BJ (cell line): ENCODE measurements at regions not wholly inside any gene's neighbourhood (a gene's known extent, or its start where the extent isn't known, plus 50 kb on each side); places are given as distances from the start of the nearest gene placed in this dataset.

ENCODE experiments used
- CTCF ChIA-PET: fragments of 350-600 bp; formaldehyde crosslinking; extraction: SDS; loops from one replicate; lab custom pipeline; 2021; ENCODE audit warnings: antibody characterized with exemption, inconsistent platforms; lab: Yijun Ruan, JAX
- POLR2A ChIA-PET: fragments of 300-600 bp; sonication (Branson Sonifier 250); formaldehyde crosslinking; extraction: SDS; loops from one replicate; lab custom pipeline; 2021; ENCODE audit warnings: antibody characterized with exemption; lab: Charles Lee
- DNase-seq: peaks from one replicate; pipeline ENCODE4 v3.0.0-alpha.2; 2011; ENCODE audit warnings: low read depth
- H3K27me3 ChIP-seq: 2 replicates; pipeline ENCODE4 v1.6.0; 2011; ENCODE audit warnings: low read length; ENCODE audit not compliant: control insufficient read depth, insufficient read depth
- H3K36me3 ChIP-seq: 2 replicates; pipeline ENCODE4 v1.5.1; 2011; ENCODE audit warnings: low read length; ENCODE audit not compliant: control insufficient read depth, insufficient read depth
- H3K4me3 ChIP-seq: 2 replicates; pipeline ENCODE4 v1.5.1; 2011; ENCODE audit warnings: low read depth, mild to moderate bottlenecking, control low read depth, low read length
- TF ChIP-seq, protein P1 (sequence below): IDR thresholded peaks from 2 replicates; pipeline ENCODE4 v1.5.1; 2011; ENCODE audit warnings: low read depth, mild to moderate bottlenecking, control low read depth, inconsistent platforms, low read length, moderate library complexity; ENCODE audit not compliant: insufficient read depth

DNA sequence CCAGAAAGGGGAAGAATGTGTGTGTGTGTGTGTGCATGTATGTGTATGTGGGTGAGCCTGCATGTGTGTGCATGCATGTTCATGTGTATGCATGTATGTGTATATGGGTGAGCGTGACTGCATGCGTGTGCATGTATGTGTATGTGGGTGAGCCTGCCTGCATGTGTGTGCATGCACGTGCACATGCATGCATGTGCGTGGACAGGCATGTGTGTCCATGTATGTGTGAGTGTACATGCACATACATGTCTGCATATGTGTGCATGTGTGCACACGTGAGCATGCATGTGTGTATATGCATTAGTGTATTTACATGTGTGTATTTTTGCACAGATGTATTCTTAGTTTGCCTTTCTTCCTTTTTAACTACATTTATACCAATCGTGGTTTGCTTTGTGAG lies 601.5 kb downstream of the QKI start:
- ChIA-PET POLR2A (no interaction called here), CTCF (no interaction called here)
- TF ChIP-seq, protein P1, sequence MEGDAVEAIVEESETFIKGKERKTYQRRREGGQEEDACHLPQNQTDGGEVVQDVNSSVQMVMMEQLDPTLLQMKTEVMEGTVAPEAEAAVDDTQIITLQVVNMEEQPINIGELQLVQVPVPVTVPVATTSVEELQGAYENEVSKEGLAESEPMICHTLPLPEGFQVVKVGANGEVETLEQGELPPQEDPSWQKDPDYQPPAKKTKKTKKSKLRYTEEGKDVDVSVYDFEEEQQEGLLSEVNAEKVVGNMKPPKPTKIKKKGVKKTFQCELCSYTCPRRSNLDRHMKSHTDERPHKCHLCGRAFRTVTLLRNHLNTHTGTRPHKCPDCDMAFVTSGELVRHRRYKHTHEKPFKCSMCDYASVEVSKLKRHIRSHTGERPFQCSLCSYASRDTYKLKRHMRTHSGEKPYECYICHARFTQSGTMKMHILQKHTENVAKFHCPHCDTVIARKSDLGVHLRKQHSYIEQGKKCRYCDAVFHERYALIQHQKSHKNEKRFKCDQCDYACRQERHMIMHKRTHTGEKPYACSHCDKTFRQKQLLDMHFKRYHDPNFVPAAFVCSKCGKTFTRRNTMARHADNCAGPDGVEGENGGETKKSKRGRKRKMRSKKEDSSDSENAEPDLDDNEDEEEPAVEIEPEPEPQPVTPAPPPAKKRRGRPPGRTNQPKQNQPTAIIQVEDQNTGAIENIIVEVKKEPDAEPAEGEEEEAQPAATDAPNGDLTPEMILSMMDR: no peak
- Histone ChIP-seq H3K4me3 (no peak overlapping the region), H3K27me3 (no peaks in the 10 kb centered on the region), H3K36me3 (no peaks in the 10 kb centered on the region)
- no peak for DNase-seq

DNA sequence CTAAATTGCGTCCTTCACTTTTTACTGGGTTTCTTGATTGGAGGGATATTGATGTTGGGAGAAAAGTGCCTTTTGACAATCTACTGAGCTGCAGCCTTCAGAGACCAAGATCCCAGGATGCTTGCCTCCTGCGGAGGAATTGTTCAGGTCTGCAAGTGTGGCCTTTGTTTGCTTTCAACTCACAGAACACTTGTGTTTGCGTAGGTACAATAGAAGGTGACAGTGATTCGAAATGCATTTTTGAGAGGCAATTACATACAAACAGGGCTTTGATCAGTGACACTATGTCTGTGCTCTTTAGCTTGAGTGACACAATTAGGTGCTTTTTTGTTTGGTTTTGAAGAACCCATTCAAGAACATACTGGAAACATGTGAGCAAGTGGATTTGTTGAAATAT lies 600.6 kb downstream of the QKI start:
- Histone ChIP-seq H3K36me3 (no peaks in the 10 kb centered on the region), H3K4me3 (no peak overlapping the region), H3K27me3 (no peaks in the 10 kb centered on the region)
- TF ChIP-seq, protein P1: no peak
- no peak for DNase-seq
- ChIA-PET CTCF (no interaction called here), POLR2A (no interaction called here)

- ChIA-PET POLR2A (no interaction called here), CTCF (no interaction called here)
- no peaks in the 10 kb centered on the region for H3K27me3 ChIP-seq
- H3K4me3 ChIP-seq: no peak overlapping the region
- H3K36me3 ChIP-seq: no peaks in the 10 kb centered on the region
- TF ChIP-seq, protein P1: no peak
- DNase-seq: no peak
Measured at GRCh38 chr6:164014346-164015087, 600.0 kb downstream of the QKI start.

GRCh38 chr6:164013480-164014208 lies 599.1 kb downstream of the QKI start:
- POLR2A ChIA-PET: no interaction called here
- DNase-seq: no peak
- CTCF ChIA-PET: no interaction called here
- H3K36me3 ChIP-seq: no peaks in the 10 kb centered on the region
- no peaks in the 10 kb centered on the region for H3K27me3 ChIP-seq
- TF ChIP-seq, protein P1: no peak
- no peak overlapping the region for H3K4me3 ChIP-seq

- no peak for DNase-seq
- CTCF ChIA-PET: no interaction called here
- TF ChIP-seq, protein P1: no peak
- H3K36me3 ChIP-seq: no peaks in the 10 kb centered on the region
- H3K27me3 ChIP-seq: no peaks in the 10 kb centered on the region
- POLR2A ChIA-PET: no interaction called here
- no peak overlapping the region for H3K4me3 ChIP-seq
Measured at GRCh38 chr6:164011321-164011720, 596.8 kb downstream of the QKI start.
